ENCODE measurements at regions not wholly inside any gene's neighbourhood (a gene's known extent, or its start where the extent isn't known, plus 50 kb on each side); places are given as distances from the start of the nearest gene placed in this dataset.

GRCh38 chr4:54581807-54582206 lies 76.0 kb upstream of the KIT start:
- TF ChIP-seq CTCF (IDR thresholded peaks at IDR 0.05; ENCODE audit: borderline replicate concordance, extremely low read depth, low read length, poor library complexity, severe bottlenecking), result no peak
- no peak for TF ChIP-seq EZH2 (IDR thresholded peaks at IDR 0.05; ENCODE audit: borderline replicate concordance, low read depth, low read length, severe bottlenecking)
